Breast epithelium (tissue), 4 donors: ENCODE measurements at regions not wholly inside any gene's neighbourhood (a gene's known extent, or its start where the extent isn't known, plus 50 kb on each side); places are given as distances from the start of the nearest gene placed in this dataset.
"Not testable (repeated sequence)": the region's sequence is repeated elsewhere in the genome, so short reads cannot be mapped to it uniquely, and the experiment has no call there.

ENCODE experiments used
- DNase-seq, 2 donors: peaks; one replicate each; pipeline ENCODE4 v3.0.0-alpha.2; 2019; ENCODE audit warnings: low spot score in 2 of 2
- H3K27ac ChIP-seq, 2 donors: fragments of 200-600 bp; sonication (generic) in 1 of 2; one replicate each; pipeline ENCODE4 v1.5.1; 2016 to 2019; ENCODE audit warnings: mild to moderate bottlenecking in 1 of 2
- H3K27me3 ChIP-seq, 2 donors: fragments of 200-600 bp; sonication (generic) in 1 of 2; one replicate each; pipeline versions ENCODE4 v1.5.1 to v1.6.0; 2017 to 2019; ENCODE audit warnings: control low read depth in 1 of 2, mild to moderate bottlenecking in 1 of 2
- H3K36me3 ChIP-seq: fragments of 200-600 bp; one replicate; pipeline ENCODE4 v1.5.1; 2019
- H3K4me1 ChIP-seq, 2 donors: fragments of 200-600 bp; sonication (generic); one replicate each; pipeline ENCODE4 v1.5.1; 2016 to 2019; ENCODE audit warnings: control low read depth in 1 of 2
- H3K4me3 ChIP-seq, 3 donors: fragments of 200-600 bp; sonication (generic); 1 replicate in 2 of 3; 2 replicates in 1 of 3; pipeline ENCODE4 v1.5.1; 2016 to 2019; ENCODE audit warnings: mild to moderate bottlenecking in 3 of 3, moderate library complexity in 2 of 3
- H3K9me3 ChIP-seq, 2 donors: fragments of 200-600 bp; sonication (generic) in 1 of 2; one replicate each; pipeline ENCODE4 v1.5.1; 2016 to 2019; ENCODE audit warnings: control low read depth in 1 of 2
- POLR2A ChIP-seq: fragments of 450-650 bp; IDR thresholded peaks from one replicate; pipeline ENCODE4 v1.6.1; 2016; ENCODE audit warnings: antibody characterized with exemption, mild to moderate bottlenecking, moderate library complexity
- POLR2AphosphoS5 ChIP-seq, 3 donors: sonication (generic); formaldehyde crosslinking; IDR thresholded peaks; one replicate each; pipeline ENCODE4 v1.6.1; 2017; ENCODE audit warnings: antibody characterized with exemption in 3 of 3
- intact Hi-C: fragments of 100-400 bp; cut with DNase I; formaldehyde crosslinking; loops from one replicate; pipeline ENCODE4 v1.15.1; 2023; ENCODE audit warnings: low total_unique reads
- TF ChIP-seq, protein P1 (sequence below), 3 donors: fragments of 450-650 bp; IDR thresholded peaks; one replicate each; pipeline ENCODE4 v1.5.1; 2016 to 2017; ENCODE audit warnings: antibody characterized with exemption in 3 of 3, mild to moderate bottlenecking in 3 of 3, moderate library complexity in 3 of 3

DNA sequence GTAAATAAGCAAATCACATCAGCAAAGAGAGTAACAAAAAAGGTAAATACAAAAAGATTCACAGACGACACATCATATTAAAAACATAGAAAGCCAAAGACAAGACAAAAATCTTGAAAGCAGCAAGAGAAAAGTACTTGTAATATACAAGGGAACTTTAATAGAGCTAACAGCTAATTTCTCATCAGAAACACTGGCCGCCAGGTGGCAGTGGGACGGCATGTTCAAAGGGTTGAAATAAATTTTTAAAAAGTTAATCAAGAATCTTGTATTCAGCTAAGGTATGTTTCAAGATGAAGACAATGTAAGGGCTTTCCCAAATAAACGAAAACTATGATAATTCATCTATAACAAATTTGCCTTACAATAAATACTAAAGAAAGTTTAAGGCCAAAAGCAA is 358.1 kb downstream of the LRRIQ3 start:
- intact Hi-C loops: no loop called here
- TF ChIP-seq, protein P1, sequence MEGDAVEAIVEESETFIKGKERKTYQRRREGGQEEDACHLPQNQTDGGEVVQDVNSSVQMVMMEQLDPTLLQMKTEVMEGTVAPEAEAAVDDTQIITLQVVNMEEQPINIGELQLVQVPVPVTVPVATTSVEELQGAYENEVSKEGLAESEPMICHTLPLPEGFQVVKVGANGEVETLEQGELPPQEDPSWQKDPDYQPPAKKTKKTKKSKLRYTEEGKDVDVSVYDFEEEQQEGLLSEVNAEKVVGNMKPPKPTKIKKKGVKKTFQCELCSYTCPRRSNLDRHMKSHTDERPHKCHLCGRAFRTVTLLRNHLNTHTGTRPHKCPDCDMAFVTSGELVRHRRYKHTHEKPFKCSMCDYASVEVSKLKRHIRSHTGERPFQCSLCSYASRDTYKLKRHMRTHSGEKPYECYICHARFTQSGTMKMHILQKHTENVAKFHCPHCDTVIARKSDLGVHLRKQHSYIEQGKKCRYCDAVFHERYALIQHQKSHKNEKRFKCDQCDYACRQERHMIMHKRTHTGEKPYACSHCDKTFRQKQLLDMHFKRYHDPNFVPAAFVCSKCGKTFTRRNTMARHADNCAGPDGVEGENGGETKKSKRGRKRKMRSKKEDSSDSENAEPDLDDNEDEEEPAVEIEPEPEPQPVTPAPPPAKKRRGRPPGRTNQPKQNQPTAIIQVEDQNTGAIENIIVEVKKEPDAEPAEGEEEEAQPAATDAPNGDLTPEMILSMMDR (IDR thresholded peaks at IDR 0.05): no peak
- no peak for TF ChIP-seq POLR2A
- no peak for TF ChIP-seq POLR2AphosphoS5 (IDR thresholded peaks at IDR 0.05)
- no peaks in the 10 kb centered on the region for H3K36me3 ChIP-seq
- H3K9me3 ChIP-seq: no peaks in the 10 kb centered on the region
- H3K4me3 ChIP-seq: no peak overlapping the region
- no peaks in the 10 kb centered on the region for H3K27me3 ChIP-seq
- no peaks in the 10 kb centered on the region for H3K4me1 ChIP-seq
- DNase-seq: no peak
- no peak overlapping the region for H3K27ac ChIP-seq

DNA sequence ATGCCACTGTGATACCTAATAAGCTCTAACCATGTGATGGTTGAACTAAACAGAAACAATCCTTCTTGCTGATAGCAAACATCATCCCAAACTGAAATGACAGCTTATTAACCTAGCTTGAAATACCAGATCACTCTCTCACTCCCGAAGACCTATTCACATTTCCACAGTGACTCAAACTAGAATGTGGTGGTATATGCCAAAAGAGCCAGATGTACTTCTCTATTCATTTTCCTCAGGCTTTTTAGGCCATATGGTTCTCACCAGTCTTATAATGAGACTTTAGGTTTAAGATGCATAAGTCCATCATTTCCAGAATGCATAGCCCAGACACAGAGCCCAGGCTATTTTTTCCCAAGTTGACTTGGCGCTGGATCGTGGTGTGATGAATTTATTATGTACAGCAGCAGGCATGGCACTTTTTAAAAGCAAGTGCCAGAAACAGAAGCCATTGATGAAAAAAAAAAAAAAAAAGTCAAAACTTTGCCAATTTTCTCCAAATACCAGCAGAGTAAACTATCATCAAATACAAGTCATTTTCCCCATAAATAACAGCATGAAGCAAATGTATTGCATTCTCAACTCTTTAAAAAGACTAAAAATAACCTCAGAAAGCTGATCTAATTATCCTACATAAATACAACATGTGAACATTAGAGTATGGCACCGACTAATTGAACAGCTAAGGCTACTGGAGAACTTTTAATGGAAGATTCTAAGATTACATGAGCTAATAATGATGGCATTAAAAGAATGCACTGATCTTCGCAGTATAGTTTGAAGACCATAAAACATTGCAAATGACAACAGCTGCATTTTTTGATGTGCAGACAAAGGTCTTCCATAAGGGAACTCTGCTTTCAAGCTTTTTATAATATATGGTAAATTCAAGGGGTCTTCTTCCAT is 365.4 kb downstream of the LRRIQ3 start:
- no peak for DNase-seq
- intact Hi-C loops: no loop called here

DNA sequence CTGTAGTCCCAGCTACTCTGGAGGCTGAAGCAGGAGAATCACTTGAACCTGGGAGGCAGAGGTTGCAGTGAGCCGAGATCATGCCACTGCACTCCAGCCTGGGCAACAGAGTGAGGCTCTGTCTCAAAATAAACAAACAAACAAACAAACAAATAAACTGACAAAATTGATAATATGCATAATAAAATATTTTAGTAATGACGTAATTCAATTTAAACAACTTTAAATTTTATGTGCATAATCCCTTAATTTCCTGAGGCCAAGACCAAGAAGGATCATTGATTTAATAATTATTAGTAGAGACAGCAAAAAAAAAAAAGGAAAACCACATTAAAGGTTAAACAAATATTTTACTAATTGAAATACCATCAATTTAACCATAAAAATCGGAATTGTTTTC is 370.7 kb downstream of the LRRIQ3 start:
- not testable (repeated sequence) for DNase-seq

More for the DNA sequence above, 365.4 kb downstream of the LRRIQ3 start:
- Histone ChIP-seq H3K9me3 (no peaks in the 10 kb centered on the region), H3K4me3 (no peak overlapping the region), H3K27me3 (no peaks in the 10 kb centered on the region), H3K4me1 (no peaks in the 10 kb centered on the region), H3K36me3 (no peaks in the 10 kb centered on the region), H3K27ac (no peak overlapping the region)
- TF ChIP-seq POLR2AphosphoS5 (IDR thresholded peaks at IDR 0.05) (no peak), POLR2A (no peak)
- TF ChIP-seq, protein P1 (IDR thresholded peaks at IDR 0.05): no peak

DNA sequence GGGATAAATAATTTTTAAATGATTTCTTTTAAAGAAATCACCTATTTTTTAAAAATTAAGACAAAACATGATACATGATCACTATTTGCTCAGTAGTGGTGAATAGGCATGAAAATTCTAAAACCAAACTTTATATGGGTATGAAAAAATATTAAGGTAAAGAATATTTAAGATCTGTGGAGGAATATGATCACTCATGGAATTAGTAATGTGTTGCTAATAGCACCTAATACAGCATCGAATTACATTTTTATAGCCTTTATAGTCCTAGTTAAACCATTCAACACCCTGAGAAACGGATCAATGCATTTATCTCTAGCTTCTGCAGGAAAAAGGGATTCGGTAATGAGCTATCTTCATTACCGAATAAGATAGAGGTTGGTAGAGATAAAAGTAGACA is 373.9 kb downstream of the LRRIQ3 start:
- H3K27ac ChIP-seq: no peak overlapping the region
- H3K4me1 ChIP-seq: no peaks in the 10 kb centered on the region
- no peaks in the 10 kb centered on the region for H3K36me3 ChIP-seq
- TF ChIP-seq POLR2A: no peak
- no peak for TF ChIP-seq POLR2AphosphoS5 (IDR thresholded peaks at IDR 0.05)
- TF ChIP-seq, protein P1 (IDR thresholded peaks at IDR 0.05): no peak
- intact Hi-C loops: no loop called here
- DNase-seq: no peak
- H3K9me3 ChIP-seq: no peaks in the 10 kb centered on the region
- no peak overlapping the region for H3K4me3 ChIP-seq
- H3K27me3 ChIP-seq: no peaks in the 10 kb centered on the region

More for the DNA sequence above, 370.7 kb downstream of the LRRIQ3 start:
- H3K9me3 ChIP-seq, H3K36me3 ChIP-seq, H3K4me1 ChIP-seq, intact Hi-C loops, H3K27me3 ChIP-seq, H3K27ac ChIP-seq, H3K4me3 ChIP-seq: not testable (repeated sequence)

DNA sequence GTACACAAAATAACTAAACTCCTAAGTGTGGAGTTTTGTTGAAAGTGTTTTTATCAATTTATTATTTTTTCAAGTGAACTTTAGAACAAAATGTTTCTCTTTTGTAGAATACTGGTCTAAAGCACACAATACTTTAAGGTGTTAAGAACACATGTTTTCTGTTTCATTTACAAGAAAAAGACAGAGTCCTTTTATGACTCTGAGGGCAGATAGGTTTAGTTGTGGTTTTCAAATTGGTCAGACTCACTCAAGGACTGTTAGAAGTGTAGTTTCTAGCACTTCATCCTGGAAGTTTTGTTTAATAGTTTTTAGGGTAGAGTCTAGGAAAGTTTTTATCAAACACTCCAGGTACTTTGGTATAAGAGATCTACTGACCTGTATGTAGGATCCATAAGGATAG is 376.5 kb downstream of the LRRIQ3 start:
- H3K27ac ChIP-seq: no peak overlapping the region
- DNase-seq: no peak
- H3K4me1 ChIP-seq: no peaks in the 10 kb centered on the region
- no peaks in the 10 kb centered on the region for H3K9me3 ChIP-seq
- H3K36me3 ChIP-seq: no peaks in the 10 kb centered on the region
- intact Hi-C loops: no loop called here
- H3K27me3 ChIP-seq: no peaks in the 10 kb centered on the region
- H3K4me3 ChIP-seq: no peak overlapping the region
- TF ChIP-seq, protein P1 (IDR thresholded peaks at IDR 0.05): no peak
- no peak for TF ChIP-seq POLR2A
- no peak for TF ChIP-seq POLR2AphosphoS5 (IDR thresholded peaks at IDR 0.05)
